ENCODE measurements at regions not wholly inside any gene's neighbourhood (a gene's known extent, or its start where the extent isn't known, plus 50 kb on each side); places are given as distances from the start of the nearest gene placed in this dataset.

- TF ChIP-seq, protein P1, sequence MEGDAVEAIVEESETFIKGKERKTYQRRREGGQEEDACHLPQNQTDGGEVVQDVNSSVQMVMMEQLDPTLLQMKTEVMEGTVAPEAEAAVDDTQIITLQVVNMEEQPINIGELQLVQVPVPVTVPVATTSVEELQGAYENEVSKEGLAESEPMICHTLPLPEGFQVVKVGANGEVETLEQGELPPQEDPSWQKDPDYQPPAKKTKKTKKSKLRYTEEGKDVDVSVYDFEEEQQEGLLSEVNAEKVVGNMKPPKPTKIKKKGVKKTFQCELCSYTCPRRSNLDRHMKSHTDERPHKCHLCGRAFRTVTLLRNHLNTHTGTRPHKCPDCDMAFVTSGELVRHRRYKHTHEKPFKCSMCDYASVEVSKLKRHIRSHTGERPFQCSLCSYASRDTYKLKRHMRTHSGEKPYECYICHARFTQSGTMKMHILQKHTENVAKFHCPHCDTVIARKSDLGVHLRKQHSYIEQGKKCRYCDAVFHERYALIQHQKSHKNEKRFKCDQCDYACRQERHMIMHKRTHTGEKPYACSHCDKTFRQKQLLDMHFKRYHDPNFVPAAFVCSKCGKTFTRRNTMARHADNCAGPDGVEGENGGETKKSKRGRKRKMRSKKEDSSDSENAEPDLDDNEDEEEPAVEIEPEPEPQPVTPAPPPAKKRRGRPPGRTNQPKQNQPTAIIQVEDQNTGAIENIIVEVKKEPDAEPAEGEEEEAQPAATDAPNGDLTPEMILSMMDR (IDR thresholded peaks at IDR 0.05; ENCODE audit: low read depth, low read length): no peak
- DNase-seq (ENCODE audit: low read depth in 2 of 2): no peak
- H3K4me3 ChIP-seq (replicated peaks in 1 of 2; ENCODE audit: low read depth in 2 of 2, low read length in 2 of 2): no peak overlapping the region
Observed at GRCh38 chrX:131783555-131784308, 239.4 kb upstream of the STK26 start.

DNA sequence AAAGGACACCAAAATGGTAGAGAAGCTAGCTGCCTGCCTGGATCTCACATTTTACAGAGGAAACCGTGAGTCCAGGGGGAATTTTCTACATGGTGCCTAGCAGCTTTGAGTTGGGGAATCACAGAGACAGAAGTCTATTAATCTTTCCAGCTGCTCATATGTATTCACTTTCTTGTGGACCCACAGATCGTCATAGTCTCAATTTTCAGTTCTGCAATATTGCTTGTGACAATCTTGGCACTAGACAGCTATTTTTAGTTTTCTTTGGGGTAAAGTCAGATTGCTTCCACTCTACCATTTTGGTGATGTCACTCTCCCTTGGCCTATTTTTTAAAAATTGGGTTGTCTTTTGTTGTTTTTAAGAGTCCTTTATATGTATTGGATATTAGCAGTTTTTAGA lies 233.4 kb upstream of the STK26 start:
- DNase-seq (ENCODE audit: low read depth in 2 of 2): no peak
- TF ChIP-seq, protein P1 (IDR thresholded peaks at IDR 0.05; ENCODE audit: low read depth, low read length): no peak
- no peak overlapping the region for H3K4me3 ChIP-seq (replicated peaks in 1 of 2; ENCODE audit: low read depth in 2 of 2, low read length in 2 of 2)

- TF ChIP-seq, protein P1 (IDR thresholded peaks at IDR 0.05; ENCODE audit: low read depth, low read length): no peak
- DNase-seq (ENCODE audit: low read depth in 2 of 2): no peak
- H3K4me3 ChIP-seq (replicated peaks in 1 of 2; ENCODE audit: low read depth in 2 of 2, low read length in 2 of 2): no peak overlapping the region
Observed at GRCh38 chrX:131791608-131792355, 231.3 kb upstream of the STK26 start.

GRCh38 chrX:131792356-131792749 lies 230.7 kb upstream of the STK26 start:
- TF ChIP-seq, protein P1 (IDR thresholded peaks at IDR 0.05; ENCODE audit: low read depth, low read length): no peak
- no peak for DNase-seq (ENCODE audit: low read depth in 2 of 2)
- H3K4me3 ChIP-seq (replicated peaks in 1 of 2; ENCODE audit: low read depth in 2 of 2, low read length in 2 of 2): no peak overlapping the region

DNA sequence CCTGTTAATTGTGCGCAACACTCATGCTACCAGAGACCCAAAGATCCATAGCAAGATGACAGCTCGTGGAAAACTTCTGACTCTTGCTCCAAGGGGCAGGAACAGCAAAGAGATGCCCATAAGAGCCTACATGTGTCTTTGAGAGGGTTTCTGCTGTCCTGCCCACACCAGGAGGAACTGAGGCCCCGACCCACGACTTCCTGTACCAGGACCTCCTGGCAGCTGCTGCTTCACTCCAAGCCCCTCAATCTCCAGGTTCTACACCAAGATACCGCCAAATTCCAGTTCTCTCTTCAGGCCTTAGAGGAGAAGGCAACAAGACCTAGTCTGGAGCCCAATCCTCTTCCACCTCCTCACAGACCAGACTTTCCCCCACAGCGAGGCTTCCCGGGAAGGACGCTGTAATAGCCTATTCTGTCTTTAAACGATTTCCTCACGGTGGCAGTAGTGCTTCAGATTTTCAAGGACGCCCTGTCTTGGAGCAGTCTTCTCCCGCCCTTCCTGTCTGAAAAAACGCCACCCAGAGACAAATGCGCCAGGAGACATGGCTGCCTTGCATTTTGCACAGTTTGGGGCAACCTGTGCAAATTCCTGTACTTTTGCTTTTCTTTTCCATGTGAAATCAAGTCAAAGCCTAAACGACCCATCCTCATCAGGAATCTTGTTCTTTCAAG lies 230.2 kb upstream of the STK26 start:
- H3K4me3 ChIP-seq (replicated peaks in 1 of 2; ENCODE audit: low read depth in 2 of 2, low read length in 2 of 2): no peak overlapping the region
- DNase-seq (ENCODE audit: low read depth in 2 of 2): peak in 1 of 2 donors; percentile 34
- TF ChIP-seq, protein P1 (IDR thresholded peaks at IDR 0.05; ENCODE audit: low read depth, low read length): no peak

DNA sequence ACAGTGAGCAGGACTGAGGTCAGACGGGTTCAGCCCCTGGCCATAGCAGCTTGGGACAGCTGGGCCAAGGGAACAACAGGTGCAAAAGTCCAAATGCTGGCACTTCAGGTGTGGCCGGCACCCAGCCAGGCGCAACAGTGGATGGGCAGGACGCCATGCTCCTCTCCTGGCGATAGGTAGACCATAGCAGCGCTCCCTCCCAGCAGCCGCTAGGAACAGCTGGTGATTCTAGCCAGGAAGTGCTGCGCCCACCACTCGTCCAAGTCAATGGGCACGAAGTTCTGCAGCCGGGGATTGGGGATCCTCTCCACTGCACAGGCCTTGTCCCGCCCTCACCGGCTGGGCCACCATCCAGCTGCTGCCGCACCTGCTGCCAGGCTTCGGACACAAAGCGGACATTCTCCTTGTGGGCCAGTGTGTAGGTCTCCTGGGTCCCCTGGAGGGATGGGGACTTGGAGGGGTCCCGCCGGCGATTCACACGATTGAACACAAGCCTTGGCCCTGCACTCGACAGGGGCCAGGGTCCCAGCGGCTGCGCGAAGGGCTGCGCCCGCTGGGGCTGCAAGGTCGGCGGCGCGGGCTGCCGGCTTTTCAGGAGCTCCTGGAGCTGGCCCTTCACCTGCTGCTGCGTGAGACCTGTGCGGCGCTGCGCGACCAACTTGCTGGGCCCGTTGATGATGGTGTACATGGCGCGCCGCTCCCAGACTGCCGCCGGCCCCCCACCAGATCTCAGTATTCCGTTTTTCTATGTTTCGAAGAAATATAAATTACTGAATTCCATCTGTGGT lies 227.5 kb upstream of the STK26 start:
- TF ChIP-seq, protein P1 (IDR thresholded peaks at IDR 0.05; ENCODE audit: low read depth, low read length): no peak
- no peak for DNase-seq (ENCODE audit: low read depth in 2 of 2)
- no peak overlapping the region for H3K4me3 ChIP-seq (replicated peaks in 1 of 2; ENCODE audit: low read depth in 2 of 2, low read length in 2 of 2)

Data from cardiac fibroblast (primary cell).